HG03442 (cell line): ENCODE measurements at regions not wholly inside any gene's neighbourhood (a gene's known extent, or its start where the extent isn't known, plus 50 kb on each side); places are given as distances from the start of the nearest gene placed in this dataset.
A peak's percentile ranks its signal among the peaks of the same experiment; 100 is the strongest.

ENCODE experiments used
- ATAC-seq: cut with Tn5 transposase; IDR thresholded peaks from one replicate; pipeline ENCODE4 v1.9.1; 2021; ENCODE audit warnings: mild to moderate bottlenecking, moderate library complexity; ENCODE audit not compliant: unreplicated experiment

- peak; percentile 48 for ATAC-seq
Measured at GRCh38 chr4:112889619-112890527, 159.6 kb upstream of the ANK2 start.

- no peak for ATAC-seq
Measured at GRCh38 chr4:112894480-112894879, 155.0 kb upstream of the ANK2 start.

GRCh38 chr4:112894951-112895350, 154.5 kb upstream of the ANK2 start:
- ATAC-seq = no peak

GRCh38 chr4:112895811-112896608, 153.4 kb upstream of the ANK2 start:
- ATAC-seq = peak; percentile 63

GRCh38 chr4:112896609-112897190, 152.8 kb upstream of the ANK2 start:
- ATAC-seq = no peak

GRCh38 chr4:112897543-112897942, 151.9 kb upstream of the ANK2 start:
- no peak for ATAC-seq

GRCh38 chr4:112898357-112899141, 150.9 kb upstream of the ANK2 start:
- ATAC-seq = no peak

- no peak for ATAC-seq
Measured at GRCh38 chr4:112900416-112900815, 149.0 kb upstream of the ANK2 start.

- ATAC-seq = no peak
Measured at GRCh38 chr4:112901962-112902411, 147.5 kb upstream of the ANK2 start.

- no peak for ATAC-seq
Measured at GRCh38 chr4:112905728-112906127, 143.7 kb upstream of the ANK2 start.

- ATAC-seq = no peak
Measured at GRCh38 chr4:112908511-112908910, 140.9 kb upstream of the ANK2 start.

- no peak for ATAC-seq
Measured at GRCh38 chr4:112910109-112910736, 139.2 kb upstream of the ANK2 start.

- ATAC-seq = no peak
Measured at GRCh38 chr4:112916868-112917267, 132.6 kb upstream of the ANK2 start.

- no peak for ATAC-seq
Measured at GRCh38 chr4:112923516-112923915, 125.9 kb upstream of the ANK2 start.

GRCh38 chr4:112926819-112927218, 122.6 kb upstream of the ANK2 start:
- no peak for ATAC-seq

GRCh38 chr4:112927544-112927943, 121.9 kb upstream of the ANK2 start:
- no peak for ATAC-seq

- no peak for ATAC-seq
Measured at GRCh38 chr4:112931001-112931400, 118.5 kb upstream of the ANK2 start.

- ATAC-seq = no peak
Measured at GRCh38 chr4:112933790-112934189, 115.7 kb upstream of the ANK2 start.

- no peak for ATAC-seq
Measured at GRCh38 chr4:112938461-112939058, 110.9 kb upstream of the ANK2 start.

- no peak for ATAC-seq
Measured at GRCh38 chr4:112939901-112940300, 109.6 kb upstream of the ANK2 start.
